K562 (cell line): ENCODE measurements at regions not wholly inside any gene's neighbourhood (a gene's known extent, or its start where the extent isn't known, plus 50 kb on each side); places are given as distances from the start of the nearest gene placed in this dataset.

Source experiments
- ATAC-seq: fragments of 200-7000 bp; cut with Tn5 transposase; 3 replicates; pipeline ENCODE4 v1.9.1; 2020; ENCODE audit warnings: moderate library complexity
- BruUV-seq: library from RNA; stranded (reverse); fragments of 400-500 nt; replicated peaks from 2 replicates; lab custom pipeline; 2021; lab: Mats Ljungman, UMichigan
- CTCF ChIA-PET: fragments of 300-600 bp; formaldehyde crosslinking; extraction: SDS; loops from one replicate; lab custom pipeline; 2021; ENCODE audit warnings: low intra/inter-chr PET ratio; lab: Yijun Ruan, JAX
- POLR2A ChIA-PET: fragments of 300-600, 350-650 bp; sonication (Branson Sonifier 250); formaldehyde crosslinking; extraction: SDS; loops from one replicate; lab custom pipeline; 2021; ENCODE audit warnings: antibody characterized with exemption, inconsistent platforms; lab: Yijun Ruan, JAX
- DNase-seq, 4 experiments: peaks; one replicate each; pipeline versions ENCODE4 v3.0.0 to v3.0.0-alpha.2; 2011 to 2018; ENCODE audit warnings: low spot score in 3 of 4, mixed read lengths in 3 of 4; ENCODE audit errors: extremely low read depth in 1 of 4
- FAIRE-seq: peaks from 2 replicates; lab custom pipeline; 2011; peaks lifted over from hg19 to GRCh38; lab: Jason Lieb, UNC
- H2AFZ ChIP-seq: 2 replicates; pipeline ENCODE4 v1.6.0; 2011; ENCODE audit warnings: low read depth, low read length, control low read depth, inconsistent platforms
- H3K27ac ChIP-seq: fragments of 200-600 bp; 3 replicates; pipeline ENCODE4 v1.8.0; 2011; ENCODE audit warnings: low read depth, mild to moderate bottlenecking, control low read depth, inconsistent platforms, low read length, moderate library complexity, mixed read lengths; ENCODE audit errors: extremely low read depth
- H3K27me3 ChIP-seq, 2 experiments: fragments of 300-600 bp in 1 of 2; 2 replicates in 1 of 2; 3 replicates in 1 of 2; pipeline versions ENCODE4 v1.6.0 to v1.8.0; 2011; ENCODE audit warnings: inconsistent platforms in 2 of 2, low read length in 2 of 2, mild to moderate bottlenecking in 1 of 2, mixed read lengths in 1 of 2, moderate library complexity in 1 of 2; ENCODE audit not compliant: control insufficient read depth in 2 of 2, insufficient read depth in 2 of 2
- H3K36me3 ChIP-seq: fragments of 300-600 bp; 3 replicates; pipeline ENCODE4 v1.8.0; 2011; ENCODE audit warnings: mild to moderate bottlenecking, low read length, inconsistent platforms; ENCODE audit not compliant: control insufficient read depth, insufficient read depth
- H3K4me1 ChIP-seq, 2 experiments: fragments of 200-600 bp in 1 of 2; replicated peaks in 1 of 2; 2 replicates in 1 of 2; 3 replicates in 1 of 2; pipeline versions ENCODE4 v1.5.1 to v1.8.0; 2011; ENCODE audit warnings: inconsistent platforms in 2 of 2, low read length in 2 of 2, mild to moderate bottlenecking in 1 of 2, mixed read lengths in 1 of 2, moderate library complexity in 1 of 2; ENCODE audit not compliant: control insufficient read depth in 2 of 2, insufficient read depth in 2 of 2
- H3K4me2 ChIP-seq: 2 replicates; pipeline ENCODE4 v1.6.1; 2011; ENCODE audit warnings: low read length, control low read depth, inconsistent platforms, mixed read lengths; ENCODE audit not compliant: insufficient read depth
- H3K4me3 ChIP-seq: fragments of 200-600 bp; sonication (generic), shearing (Covaris generic); 2 replicates; pipeline ENCODE4 v1.5.1; 2016; ENCODE audit warnings: control low read depth, inconsistent platforms
- H3K79me2 ChIP-seq: fragments of 200-600 bp; 3 replicates; pipeline ENCODE4 v1.8.0; 2011; ENCODE audit warnings: low read length, inconsistent platforms; ENCODE audit not compliant: control insufficient read depth, insufficient read depth
- H3K9ac ChIP-seq, 2 experiments: 2 replicates each; pipeline versions ENCODE4 v1.6.0 to v1.6.1; 2011; ENCODE audit warnings: low read depth in 2 of 2, low read length in 2 of 2, control low read depth in 1 of 2, inconsistent platforms in 1 of 2, mild to moderate bottlenecking in 1 of 2, mixed read lengths in 1 of 2; ENCODE audit not compliant: insufficient read depth in 1 of 2
- H3K9me1 ChIP-seq: one replicate; pipeline ENCODE4 v1.6.0; 2011; ENCODE audit warnings: inconsistent platforms, mild to moderate bottlenecking, low read length, moderate library complexity; ENCODE audit not compliant: control insufficient read depth, insufficient read depth
- H3K9me3 ChIP-seq: replicated peaks from 2 replicates; pipeline ENCODE4 v1.5.1; 2011; ENCODE audit warnings: low read depth, low read length, inconsistent platforms; ENCODE audit not compliant: control insufficient read depth, insufficient read depth
- H4K20me1 ChIP-seq: replicated peaks from 2 replicates; pipeline ENCODE4 v1.6.1; 2011; ENCODE audit warnings: low read length, inconsistent platforms, mixed read lengths; ENCODE audit not compliant: control insufficient read depth, insufficient read depth
- CBFA2T2 ChIP-seq: fragments of 450-650 bp; conservative IDR thresholded peaks from 2 replicates; pipeline ENCODE4 v1.6.1; 2017; ENCODE audit warnings: mild to moderate bottlenecking
- MAZ ChIP-seq, 2 experiments: fragments of 450-650 bp in 1 of 2; sonication (generic) in 1 of 2; formaldehyde crosslinking; IDR thresholded peaks in 1 of 2; conservative IDR thresholded peaks in 1 of 2; 2 replicates each; pipeline versions ENCODE4 v1.4.0 to v1.5.0; 2020; ENCODE audit warnings: mild to moderate bottlenecking in 1 of 2, missing genetic modification reagents in 1 of 2
- RBM39 ChIP-seq: fragments of 200-400 bp; formaldehyde crosslinking; optimal IDR thresholded peaks from 2 replicates; pipeline ENCODE3; 2018; ENCODE audit warnings: low read depth, low read length
- SETDB1 ChIP-seq: IDR thresholded peaks from one replicate; pipeline ENCODE4 v1.6.1; 2012; ENCODE audit warnings: low read length, control low read depth, inconsistent platforms
- ZFP36 ChIP-seq: fragments of 150-350 bp; IDR thresholded peaks from 2 replicates; pipeline ENCODE4 v1.6.1; 2018; ENCODE audit warnings: low read length, low read depth; ENCODE audit not compliant: partially characterized antibody
- ZNF124 ChIP-seq: sonication (generic); formaldehyde crosslinking; IDR thresholded peaks from 2 replicates; pipeline ENCODE4 v1.8.1; 2022; ENCODE audit warnings: missing genetic modification reagents
- ZNF316 ChIP-seq: fragments of 450-650 bp; IDR thresholded peaks from 2 replicates; pipeline ENCODE4 v1.6.1; 2016
- ZNF436 ChIP-seq: fragments of 250-450, 450-650 bp; sonication (Bioruptor Pico); formaldehyde crosslinking; IDR thresholded peaks from 2 replicates; pipeline ENCODE4 v1.7.0; 2020; ENCODE audit warnings: mild to moderate bottlenecking
- WGBS: fragments of 100-300 bp; shearing (Covaris generic); methylation state at CpG from one replicate; pipeline ENCODE4 v1.1.6; 2016; ENCODE audit warnings: low coverage, mixed read lengths; ENCODE audit not compliant: insufficient coverage; ENCODE audit errors: missing lambda C conversion rate; 5-methylcytosine and 5-hydroxymethylcytosine counted together
- in situ Hi-C: fragments of 300-500 bp; cut with MboI; formaldehyde crosslinking; loops from 4 replicates; pipeline ENCODE4 v1.15.0; 2018; ENCODE audit warnings: inconsistent platforms, mixed read lengths
- intact Hi-C: fragments of 100-400 bp; cut with micrococcal nuclease; formaldehyde crosslinking; loops from 2 replicates; pipeline ENCODE4 v1.14.2; 2022
- TF ChIP-seq, protein P1 (sequence below), 2 experiments: fragments of 450-650 bp in 1 of 2; sonication (generic) in 1 of 2; formaldehyde crosslinking; conservative IDR thresholded peaks; 2 replicates each; pipeline versions ENCODE4 v1.4.0 to v1.8.1; 2020 to 2022; ENCODE audit warnings: mild to moderate bottlenecking in 1 of 2, missing genetic modification reagents in 1 of 2

DNA sequence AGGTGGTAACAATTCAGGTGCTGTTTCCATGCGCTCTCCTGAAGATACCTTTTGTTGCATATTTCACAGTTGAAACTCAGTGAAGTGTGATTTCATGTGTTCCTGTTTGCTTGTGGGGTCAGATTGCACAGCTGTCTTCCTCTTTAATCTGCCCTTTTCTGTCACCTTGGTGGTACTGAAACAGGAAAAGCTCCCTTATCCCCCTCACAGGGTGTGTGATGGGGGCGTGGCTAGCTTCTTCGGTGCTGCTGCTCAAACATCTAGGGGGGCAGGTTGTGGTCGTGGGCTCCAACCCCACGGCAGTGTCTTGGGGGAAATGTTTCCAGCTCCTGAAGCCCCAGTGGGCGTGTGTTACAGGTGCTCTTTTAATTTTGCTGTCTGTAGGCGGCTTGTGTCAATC, 107.4 kb upstream of the KLF14 start:
- Histone ChIP-seq H3K9ac (no peak overlapping the region), H3K4me1 (0 out of 5 replicates have a peak, but pooled peaks cover 0 to 2% of the 10 kb centered on the region in 2 experiments), H3K9me1 (no peaks in the 10 kb centered on the region), H4K20me1 (no peaks in the 10 kb centered on the region), H3K4me2 (no peak overlapping the region), H2AFZ (no peak overlapping the region), H3K27me3 (peaks cover 30 to 67% of the 10 kb centered on the region in 2 experiments), H3K9me3 (no peaks in the 10 kb centered on the region), H3K4me3 (no peak overlapping the region), H3K79me2 (no peaks in the 10 kb centered on the region), H3K36me3 (no peaks in the 10 kb centered on the region), H3K27ac (no peak overlapping the region)
- no peak for ATAC-seq
- ChIA-PET CTCF (no interaction called here), POLR2A (interaction anchor here (0.6 kb wide), 1 partner anchor 1016 kb away, joined by 3 read pairs; no protein-coding TSS in a partner anchor)
- in situ Hi-C loops = no loop called here
- no peak for TF ChIP-seq SETDB1
- TF ChIP-seq ZNF436 = no peak
- no peak for TF ChIP-seq ZFP36
- TF ChIP-seq MAZ (CRISPR knock-in tag; conservative IDR thresholded peaks at IDR 0.05 in 1 of 2, IDR thresholded peaks at IDR 0.05 in 1 of 2) = no peak
- no peak for TF ChIP-seq ZNF124 (CRISPR knock-in tag)
- TF ChIP-seq, protein P1, sequence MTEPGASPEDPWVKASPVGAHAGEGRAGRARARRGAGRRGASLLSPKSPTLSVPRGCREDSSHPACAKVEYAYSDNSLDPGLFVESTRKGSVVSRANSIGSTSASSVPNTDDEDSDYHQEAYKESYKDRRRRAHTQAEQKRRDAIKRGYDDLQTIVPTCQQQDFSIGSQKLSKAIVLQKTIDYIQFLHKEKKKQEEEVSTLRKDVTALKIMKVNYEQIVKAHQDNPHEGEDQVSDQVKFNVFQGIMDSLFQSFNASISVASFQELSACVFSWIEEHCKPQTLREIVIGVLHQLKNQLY (CRISPR knock-in tag; conservative IDR thresholded peaks at IDR 0.05) = no peak
- TF ChIP-seq RBM39 = no peak
- TF ChIP-seq ZNF316 = no peak
- TF ChIP-seq CBFA2T2 = no peak
- DNase-seq = no peak
- BruUV-seq = no TSS peak
- no peak for FAIRE-seq
- intact Hi-C loops = no loop called here
- WGBS = 24% methylated on average over 7 of the region's 7 CpGs
